ENCODE measurements at regions not wholly inside any gene's neighbourhood (a gene's known extent, or its start where the extent isn't known, plus 50 kb on each side); places are given as distances from the start of the nearest gene placed in this dataset.

GRCh38 chr6:144449218-144449617 is 164.1 kb downstream of the UTRN start:
- Histone ChIP-seq H3K36me3 (ENCODE audit: control insufficient read depth, insufficient read depth, low read length) (no peaks in the 10 kb centered on the region), H3K79me2 (ENCODE audit: control insufficient read depth, insufficient read depth, low read length) (no peaks in the 10 kb centered on the region)
- no CpG with 5 or more reads among the region's 7 CpGs for WGBS (ENCODE audit: extremely low coverage, insufficient coverage, low lambda C conversion rate)

GRCh38 chr6:144449911-144450597 is 164.9 kb downstream of the UTRN start:
- peak; percentile 89 for DNase-seq
- no peaks in the 10 kb centered on the region for H3K27me3 ChIP-seq (ENCODE audit: insufficient read depth, low read length, poor library complexity)
- H2AK5ac ChIP-seq (ENCODE audit: low read length): no peak overlapping the region
- H3K79me1 ChIP-seq (ENCODE audit: low read length): no peaks in the 10 kb centered on the region
- no peak overlapping the region for H4K8ac ChIP-seq (ENCODE audit: low read depth, low read length)
- H3K18ac ChIP-seq (ENCODE audit: low read length): no peak overlapping the region
- no peak overlapping the region for H3K4ac ChIP-seq (ENCODE audit: low read depth, low read length)
- peaks cover 4% of the 10 kb centered on the region for H3K4me1 ChIP-seq (ENCODE audit: control insufficient read depth, low read depth, low read length)
- H3K9ac ChIP-seq (ENCODE audit: low read length): no peak overlapping the region
- H3K56ac ChIP-seq (ENCODE audit: low read length): no peak overlapping the region
- H3K27ac ChIP-seq (ENCODE audit: low read depth, low read length): no peak overlapping the region
- no CpG with 5 or more reads among the region's 8 CpGs for WGBS (ENCODE audit: extremely low coverage, insufficient coverage, low lambda C conversion rate)
- no peak overlapping the region for H2BK120ac ChIP-seq (ENCODE audit: low read depth, low read length)
- H3K36me3 ChIP-seq (ENCODE audit: control insufficient read depth, insufficient read depth, low read length): no peaks in the 10 kb centered on the region
- H3K4me3 ChIP-seq (ENCODE audit: low read length): no peak overlapping the region
- H3K23ac ChIP-seq (ENCODE audit: low read length): no peak overlapping the region
- no peak overlapping the region for H2BK5ac ChIP-seq (ENCODE audit: low read length)
- no peak overlapping the region for H2BK15ac ChIP-seq (replicated peaks; ENCODE audit: low read depth)
- no peak overlapping the region for H4K5ac ChIP-seq (ENCODE audit: low read length)
- no peak overlapping the region for H3K4me2 ChIP-seq (ENCODE audit: low read length)
- H3K79me2 ChIP-seq (ENCODE audit: control insufficient read depth, insufficient read depth, low read length): no peaks in the 10 kb centered on the region

More at GRCh38 chr6:144449218-144449617, 164.1 kb downstream of the UTRN start:
- H2BK120ac ChIP-seq (ENCODE audit: low read depth, low read length): no peak overlapping the region
- H2BK15ac ChIP-seq (replicated peaks; ENCODE audit: low read depth): no peak overlapping the region
- H4K8ac ChIP-seq (ENCODE audit: low read depth, low read length): no peak overlapping the region
- H3K4me2 ChIP-seq (ENCODE audit: low read length): no peak overlapping the region
- no peak overlapping the region for H3K56ac ChIP-seq (ENCODE audit: low read length)
- H4K5ac ChIP-seq (ENCODE audit: low read length): no peak overlapping the region
- no peak overlapping the region for H3K23ac ChIP-seq (ENCODE audit: low read length)
- H3K9ac ChIP-seq (ENCODE audit: low read length): no peak overlapping the region
- no peak for DNase-seq
- no peak overlapping the region for H2AK5ac ChIP-seq (ENCODE audit: low read length)
- H3K27me3 ChIP-seq (ENCODE audit: insufficient read depth, low read length, poor library complexity): no peaks in the 10 kb centered on the region
- H3K79me1 ChIP-seq (ENCODE audit: low read length): no peaks in the 10 kb centered on the region
- H3K4me1 ChIP-seq (ENCODE audit: control insufficient read depth, low read depth, low read length): peaks cover 4% of the 10 kb centered on the region
- no peak overlapping the region for H2BK5ac ChIP-seq (ENCODE audit: low read length)
- no peak overlapping the region for H3K27ac ChIP-seq (ENCODE audit: low read depth, low read length)
- no peak overlapping the region for H3K18ac ChIP-seq (ENCODE audit: low read length)
- no peak overlapping the region for H3K4me3 ChIP-seq (ENCODE audit: low read length)
- H3K4ac ChIP-seq (ENCODE audit: low read depth, low read length): no peak overlapping the region

- H3K9ac ChIP-seq (ENCODE audit: low read length): no peak overlapping the region
- H3K4ac ChIP-seq (ENCODE audit: low read depth, low read length): no peak overlapping the region
- DNase-seq: no peak
- H4K5ac ChIP-seq (ENCODE audit: low read length): no peak overlapping the region
- H3K4me1 ChIP-seq (ENCODE audit: control insufficient read depth, low read depth, low read length): no peaks in the 10 kb centered on the region
- H3K27me3 ChIP-seq (ENCODE audit: insufficient read depth, low read length, poor library complexity): no peaks in the 10 kb centered on the region
- H3K4me2 ChIP-seq (ENCODE audit: low read length): no peak overlapping the region
- H2BK120ac ChIP-seq (ENCODE audit: low read depth, low read length): no peak overlapping the region
- H3K23ac ChIP-seq (ENCODE audit: low read length): no peak overlapping the region
- no peak overlapping the region for H3K4me3 ChIP-seq (ENCODE audit: low read length)
- whole genome bisulfite sequencing (ENCODE audit: extremely low coverage, insufficient coverage, low lambda C conversion rate): no CpG with 5 or more reads among the region's 5 CpGs
- H2BK15ac ChIP-seq (replicated peaks; ENCODE audit: low read depth): no peak overlapping the region
- H2AK5ac ChIP-seq (ENCODE audit: low read length): no peak overlapping the region
- H3K18ac ChIP-seq (ENCODE audit: low read length): no peak overlapping the region
- peaks cover 5% of the 10 kb centered on the region for H3K36me3 ChIP-seq (ENCODE audit: control insufficient read depth, insufficient read depth, low read length)
- no peak overlapping the region for H3K56ac ChIP-seq (ENCODE audit: low read length)
- no peak overlapping the region for H2BK5ac ChIP-seq (ENCODE audit: low read length)
- no peaks in the 10 kb centered on the region for H3K79me2 ChIP-seq (ENCODE audit: control insufficient read depth, insufficient read depth, low read length)
- no peak overlapping the region for H4K8ac ChIP-seq (ENCODE audit: low read depth, low read length)
- H3K27ac ChIP-seq (ENCODE audit: low read depth, low read length): no peak overlapping the region
- H3K79me1 ChIP-seq (ENCODE audit: low read length): no peaks in the 10 kb centered on the region
Measured at GRCh38 chr6:144460327-144461095, 175.4 kb downstream of the UTRN start.

GRCh38 chr6:144462058-144462457 is 176.9 kb downstream of the UTRN start:
- Histone ChIP-seq H2AK5ac (ENCODE audit: low read length) (no peak overlapping the region), H3K79me1 (ENCODE audit: low read length) (no peaks in the 10 kb centered on the region), H3K18ac (ENCODE audit: low read length) (no peak overlapping the region), H3K23ac (ENCODE audit: low read length) (no peak overlapping the region), H3K4ac (ENCODE audit: low read depth, low read length) (no peak overlapping the region), H4K8ac (ENCODE audit: low read depth, low read length) (no peak overlapping the region), H2BK120ac (ENCODE audit: low read depth, low read length) (no peak overlapping the region), H2BK5ac (ENCODE audit: low read length) (no peak overlapping the region), H3K4me1 (ENCODE audit: control insufficient read depth, low read depth, low read length) (peaks cover 2% of the 10 kb centered on the region), H3K9ac (ENCODE audit: low read length) (no peak overlapping the region), H3K4me3 (ENCODE audit: low read length) (no peak overlapping the region), H3K4me2 (ENCODE audit: low read length) (no peak overlapping the region), H2BK15ac (replicated peaks; ENCODE audit: low read depth) (no peak overlapping the region), H3K36me3 (ENCODE audit: control insufficient read depth, insufficient read depth, low read length) (peaks cover 5% of the 10 kb centered on the region), H3K56ac (ENCODE audit: low read length) (no peak overlapping the region), H4K5ac (ENCODE audit: low read length) (no peak overlapping the region), H3K27ac (ENCODE audit: low read depth, low read length) (no peak overlapping the region), H3K27me3 (ENCODE audit: insufficient read depth, low read length, poor library complexity) (no peaks in the 10 kb centered on the region), H3K79me2 (ENCODE audit: control insufficient read depth, insufficient read depth, low read length) (no peaks in the 10 kb centered on the region)
- WGBS (ENCODE audit: extremely low coverage, insufficient coverage, low lambda C conversion rate): no CpG with 5 or more reads among the region's 3 CpGs
- DNase-seq: no peak

GRCh38 chr6:144466716-144467115 is 181.6 kb downstream of the UTRN start:
- no peak overlapping the region for H3K18ac ChIP-seq (ENCODE audit: low read length)
- H3K4me1 ChIP-seq (ENCODE audit: control insufficient read depth, low read depth, low read length): peaks cover 5% of the 10 kb centered on the region
- no CpG with 5 or more reads among the region's 2 CpGs for WGBS (ENCODE audit: extremely low coverage, insufficient coverage, low lambda C conversion rate)
- H2BK15ac ChIP-seq (replicated peaks; ENCODE audit: low read depth): no peak overlapping the region
- DNase-seq: peak; percentile 3
- H3K27me3 ChIP-seq (ENCODE audit: insufficient read depth, low read length, poor library complexity): no peaks in the 10 kb centered on the region
- no peak overlapping the region for H2BK120ac ChIP-seq (ENCODE audit: low read depth, low read length)
- H4K5ac ChIP-seq (ENCODE audit: low read length): no peak overlapping the region
- H3K9ac ChIP-seq (ENCODE audit: low read length): no peak overlapping the region
- H2AK5ac ChIP-seq (ENCODE audit: low read length): no peak overlapping the region
- H4K8ac ChIP-seq (ENCODE audit: low read depth, low read length): no peak overlapping the region
- H3K23ac ChIP-seq (ENCODE audit: low read length): no peak overlapping the region
- H3K27ac ChIP-seq (ENCODE audit: low read depth, low read length): no peak overlapping the region
- no peak overlapping the region for H3K56ac ChIP-seq (ENCODE audit: low read length)
- H3K4me3 ChIP-seq (ENCODE audit: low read length): no peak overlapping the region
- H3K79me1 ChIP-seq (ENCODE audit: low read length): no peaks in the 10 kb centered on the region
- no peak overlapping the region for H2BK5ac ChIP-seq (ENCODE audit: low read length)
- H3K79me2 ChIP-seq (ENCODE audit: control insufficient read depth, insufficient read depth, low read length): no peaks in the 10 kb centered on the region
- H3K36me3 ChIP-seq (ENCODE audit: control insufficient read depth, insufficient read depth, low read length): no peaks in the 10 kb centered on the region
- no peak overlapping the region for H3K4me2 ChIP-seq (ENCODE audit: low read length)
- H3K4ac ChIP-seq (ENCODE audit: low read depth, low read length): no peak overlapping the region
